ENCODE measurements at regions not wholly inside any gene's neighbourhood (a gene's known extent, or its start where the extent isn't known, plus 50 kb on each side); places are given as distances from the start of the nearest gene placed in this dataset.

DNA sequence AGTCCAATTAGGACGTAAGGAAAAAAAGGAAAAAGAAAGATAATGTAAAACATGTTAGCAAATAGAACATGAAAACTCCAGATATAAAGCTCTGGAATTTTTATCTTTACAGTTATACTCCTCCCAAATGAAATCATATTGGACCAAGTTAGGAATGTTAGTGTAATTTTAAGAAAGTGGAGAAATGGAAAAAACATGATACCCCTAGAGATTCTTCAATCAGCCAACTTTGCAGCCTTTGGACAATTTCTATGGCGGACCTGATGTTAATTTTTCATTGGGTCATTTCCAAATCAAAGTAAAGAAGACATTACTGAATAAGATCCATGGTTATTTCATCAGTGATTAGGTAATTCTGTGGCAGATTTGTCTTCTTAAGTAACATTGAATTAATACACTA is 748.7 kb downstream of the RFPL4B start (continued):
- TF ChIP-seq HNF4G (IDR thresholded peaks at IDR 0.05) (no peak), TAF1 (conservative IDR thresholded peaks at IDR 0.05) (no peak), HNF4A (conservative IDR thresholded peaks at IDR 0.05) (no peak), RXRA (IDR thresholded peaks at IDR 0.05) (no peak)
- TF ChIP-seq, protein P1, sequence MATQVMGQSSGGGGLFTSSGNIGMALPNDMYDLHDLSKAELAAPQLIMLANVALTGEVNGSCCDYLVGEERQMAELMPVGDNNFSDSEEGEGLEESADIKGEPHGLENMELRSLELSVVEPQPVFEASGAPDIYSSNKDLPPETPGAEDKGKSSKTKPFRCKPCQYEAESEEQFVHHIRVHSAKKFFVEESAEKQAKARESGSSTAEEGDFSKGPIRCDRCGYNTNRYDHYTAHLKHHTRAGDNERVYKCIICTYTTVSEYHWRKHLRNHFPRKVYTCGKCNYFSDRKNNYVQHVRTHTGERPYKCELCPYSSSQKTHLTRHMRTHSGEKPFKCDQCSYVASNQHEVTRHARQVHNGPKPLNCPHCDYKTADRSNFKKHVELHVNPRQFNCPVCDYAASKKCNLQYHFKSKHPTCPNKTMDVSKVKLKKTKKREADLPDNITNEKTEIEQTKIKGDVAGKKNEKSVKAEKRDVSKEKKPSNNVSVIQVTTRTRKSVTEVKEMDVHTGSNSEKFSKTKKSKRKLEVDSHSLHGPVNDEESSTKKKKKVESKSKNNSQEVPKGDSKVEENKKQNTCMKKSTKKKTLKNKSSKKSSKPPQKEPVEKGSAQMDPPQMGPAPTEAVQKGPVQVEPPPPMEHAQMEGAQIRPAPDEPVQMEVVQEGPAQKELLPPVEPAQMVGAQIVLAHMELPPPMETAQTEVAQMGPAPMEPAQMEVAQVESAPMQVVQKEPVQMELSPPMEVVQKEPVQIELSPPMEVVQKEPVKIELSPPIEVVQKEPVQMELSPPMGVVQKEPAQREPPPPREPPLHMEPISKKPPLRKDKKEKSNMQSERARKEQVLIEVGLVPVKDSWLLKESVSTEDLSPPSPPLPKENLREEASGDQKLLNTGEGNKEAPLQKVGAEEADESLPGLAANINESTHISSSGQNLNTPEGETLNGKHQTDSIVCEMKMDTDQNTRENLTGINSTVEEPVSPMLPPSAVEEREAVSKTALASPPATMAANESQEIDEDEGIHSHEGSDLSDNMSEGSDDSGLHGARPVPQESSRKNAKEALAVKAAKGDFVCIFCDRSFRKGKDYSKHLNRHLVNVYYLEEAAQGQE (IDR thresholded peaks at IDR 0.05), result no peak

DNA sequence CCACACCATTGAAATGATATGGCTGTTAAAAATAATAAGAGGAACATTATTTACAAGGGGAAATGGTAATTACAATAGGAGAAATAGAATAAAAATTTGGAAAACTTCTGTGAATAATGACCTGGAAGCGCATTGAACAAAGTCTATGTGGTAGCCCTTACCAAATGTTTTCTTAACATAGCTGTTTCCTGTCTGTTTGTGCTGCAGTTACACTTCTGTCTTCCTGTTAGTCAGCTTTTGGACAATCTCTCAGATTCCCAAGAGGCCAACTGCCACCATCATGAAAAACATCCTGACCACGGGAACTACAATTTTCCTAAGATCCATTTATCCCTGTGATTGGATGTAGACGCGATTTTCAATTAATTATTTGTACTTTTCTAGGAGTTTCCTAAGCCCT is 754.4 kb upstream of the MARCKS start:
- H3K27me3 ChIP-seq (ENCODE audit: control insufficient read depth in 4 of 4, insufficient read depth in 4 of 4, low read length in 3 of 4), result no peaks in the 10 kb centered on the region
- no peaks in the 10 kb centered on the region for H3K36me3 ChIP-seq (ENCODE audit: control insufficient read depth in 4 of 4, insufficient read depth in 3 of 4, low read depth in 1 of 4, low read length in 3 of 4)
- no peaks in the 10 kb centered on the region for H3K9me3 ChIP-seq (ENCODE audit: control insufficient read depth in 4 of 4, low read length in 3 of 4)
- TF ChIP-seq HNF4G (IDR thresholded peaks at IDR 0.05) (no peak), NR2F2 (IDR thresholded peaks at IDR 0.05) (no peak), FOXA2 (IDR thresholded peaks at IDR 0.05) (no peak), YY1 (IDR thresholded peaks at IDR 0.05) (no peak), GABPA (IDR thresholded peaks at IDR 0.05 in 1 of 2, conservative IDR thresholded peaks at IDR 0.05 in 1 of 2) (no peak), TAF1 (conservative IDR thresholded peaks at IDR 0.05) (no peak), EGR1 (IDR thresholded peaks at IDR 0.05; ENCODE audit: low read depth in 2 of 2) (no peak)
- TF ChIP-seq, protein P2, sequence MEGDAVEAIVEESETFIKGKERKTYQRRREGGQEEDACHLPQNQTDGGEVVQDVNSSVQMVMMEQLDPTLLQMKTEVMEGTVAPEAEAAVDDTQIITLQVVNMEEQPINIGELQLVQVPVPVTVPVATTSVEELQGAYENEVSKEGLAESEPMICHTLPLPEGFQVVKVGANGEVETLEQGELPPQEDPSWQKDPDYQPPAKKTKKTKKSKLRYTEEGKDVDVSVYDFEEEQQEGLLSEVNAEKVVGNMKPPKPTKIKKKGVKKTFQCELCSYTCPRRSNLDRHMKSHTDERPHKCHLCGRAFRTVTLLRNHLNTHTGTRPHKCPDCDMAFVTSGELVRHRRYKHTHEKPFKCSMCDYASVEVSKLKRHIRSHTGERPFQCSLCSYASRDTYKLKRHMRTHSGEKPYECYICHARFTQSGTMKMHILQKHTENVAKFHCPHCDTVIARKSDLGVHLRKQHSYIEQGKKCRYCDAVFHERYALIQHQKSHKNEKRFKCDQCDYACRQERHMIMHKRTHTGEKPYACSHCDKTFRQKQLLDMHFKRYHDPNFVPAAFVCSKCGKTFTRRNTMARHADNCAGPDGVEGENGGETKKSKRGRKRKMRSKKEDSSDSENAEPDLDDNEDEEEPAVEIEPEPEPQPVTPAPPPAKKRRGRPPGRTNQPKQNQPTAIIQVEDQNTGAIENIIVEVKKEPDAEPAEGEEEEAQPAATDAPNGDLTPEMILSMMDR (IDR thresholded peaks at IDR 0.05; ENCODE audit: low read depth, low read length, missing input control), result no peak
- TF ChIP-seq, protein P1 (IDR thresholded peaks at IDR 0.05), result no peak
- no peak for DNase-seq (ENCODE audit: low spot score)
- H3K4me3 ChIP-seq (ENCODE audit: low read depth in 1 of 3, low read length in 3 of 3), result no peak overlapping the region
- no peaks in the 10 kb centered on the region for H3K4me1 ChIP-seq (ENCODE audit: control insufficient read depth in 4 of 4, insufficient read depth in 4 of 4, low read length in 3 of 4)
- no peak overlapping the region for H3K27ac ChIP-seq (ENCODE audit: low read depth in 1 of 2, low read length in 2 of 2)
- 68% methylated on average over 4 of the region's 4 CpGs for WGBS
- H3K9ac ChIP-seq (ENCODE audit: low read depth in 1 of 2, low read length in 2 of 2), result no peak overlapping the region
